Liver (tissue), 8 donors: ENCODE measurements at regions not wholly inside any gene's neighbourhood (a gene's known extent, or its start where the extent isn't known, plus 50 kb on each side); places are given as distances from the start of the nearest gene placed in this dataset.

ENCODE experiments used
- DNase-seq: peaks from one replicate; pipeline ENCODE4 v3.0.0-alpha.2; 2017; ENCODE audit warnings: low spot score
- H3K27ac ChIP-seq, 2 donors: one replicate each; pipeline ENCODE4 v1.7.0; 2013; ENCODE audit warnings: inconsistent platforms in 2 of 2, low read length in 2 of 2, control low read depth in 1 of 2, low read depth in 1 of 2, mild to moderate bottlenecking in 1 of 2
- H3K27me3 ChIP-seq, 4 donors: one replicate each; pipeline versions ENCODE4 v1.6.1 to v1.7.0; 2013; ENCODE audit warnings: low read length in 3 of 4, inconsistent platforms in 1 of 4, mild to moderate bottlenecking in 1 of 4, moderate library complexity in 1 of 4; ENCODE audit not compliant: control insufficient read depth in 4 of 4, insufficient read depth in 4 of 4
- H3K36me3 ChIP-seq, 4 donors: one replicate each; pipeline versions ENCODE4 v1.6.1 to v1.7.0; 2013; ENCODE audit warnings: low read length in 3 of 4, mild to moderate bottlenecking in 3 of 4, low read depth in 1 of 4, moderate library complexity in 1 of 4; ENCODE audit not compliant: control insufficient read depth in 4 of 4, insufficient read depth in 3 of 4
- H3K4me1 ChIP-seq, 4 donors: one replicate each; pipeline versions ENCODE4 v1.6.1 to v1.7.0; 2013; ENCODE audit warnings: low read length in 3 of 4, mild to moderate bottlenecking in 3 of 4, moderate library complexity in 1 of 4; ENCODE audit not compliant: control insufficient read depth in 4 of 4, insufficient read depth in 4 of 4
- H3K4me3 ChIP-seq, 3 donors: one replicate each; pipeline versions ENCODE4 v1.6.1 to v1.7.0; 2013; ENCODE audit warnings: low read length in 3 of 3, control low read depth in 1 of 3, low read depth in 1 of 3, mild to moderate bottlenecking in 1 of 3
- H3K9ac ChIP-seq, 2 donors: one replicate each; pipeline ENCODE4 v1.7.0; 2013; ENCODE audit warnings: low read length in 2 of 2, mild to moderate bottlenecking in 2 of 2, moderate library complexity in 2 of 2, control low read depth in 1 of 2, low read depth in 1 of 2
- H3K9me3 ChIP-seq, 4 donors: one replicate each; pipeline versions ENCODE4 v1.6.1 to v1.7.0; 2013; ENCODE audit warnings: low read length in 3 of 4; ENCODE audit not compliant: control insufficient read depth in 4 of 4
- ATF3 ChIP-seq: IDR thresholded peaks from 2 replicates; pipeline ENCODE4 v1.6.1; 2016; ENCODE audit warnings: antibody characterized with exemption
- CTCF ChIP-seq: fragments of 150-350 bp; IDR thresholded peaks from 2 replicates; pipeline ENCODE4 v1.5.1; 2017; ENCODE audit warnings: improper control_type of control experiment, low read depth, low read length; ENCODE audit not compliant: missing input control
- EGR1 ChIP-seq, 2 donors: IDR thresholded peaks; 2 replicates each; pipeline ENCODE4 v1.6.1; 2016 to 2018; ENCODE audit warnings: antibody characterized with exemption in 2 of 2, low read depth in 2 of 2
- FOXA1 ChIP-seq: IDR thresholded peaks from 2 replicates; pipeline ENCODE4 v1.6.1; 2016; ENCODE audit warnings: antibody characterized with exemption
- FOXA2 ChIP-seq: IDR thresholded peaks from 2 replicates; pipeline ENCODE4 v1.6.1; 2016; ENCODE audit warnings: antibody characterized with exemption
- GABPA ChIP-seq, 2 donors: IDR thresholded peaks in 1 of 2; conservative IDR thresholded peaks in 1 of 2; 2 replicates each; pipeline ENCODE4 v1.6.1; 2016; ENCODE audit warnings: antibody characterized with exemption in 2 of 2, mild to moderate bottlenecking in 1 of 2, moderate library complexity in 1 of 2
- HNF4A ChIP-seq, 2 donors: conservative IDR thresholded peaks; 2 replicates each; pipeline ENCODE4 v1.6.1; 2016; ENCODE audit warnings: antibody characterized with exemption in 2 of 2, mild to moderate bottlenecking in 2 of 2
- HNF4G ChIP-seq: IDR thresholded peaks from 2 replicates; pipeline ENCODE4 v1.6.1; 2016; ENCODE audit warnings: antibody characterized with exemption
- JUND ChIP-seq, 2 donors: IDR thresholded peaks; 2 replicates each; pipeline ENCODE4 v1.6.1; 2016; ENCODE audit warnings: antibody characterized with exemption in 2 of 2
- MAX ChIP-seq: IDR thresholded peaks from 2 replicates; pipeline ENCODE4 v1.6.1; 2016; ENCODE audit warnings: antibody characterized with exemption
- NR2F2 ChIP-seq: IDR thresholded peaks from 2 replicates; pipeline ENCODE4 v1.6.1; 2016; ENCODE audit warnings: antibody characterized with exemption
- REST ChIP-seq: IDR thresholded peaks from 2 replicates; pipeline ENCODE4 v1.6.1; 2016; ENCODE audit warnings: antibody characterized with exemption, mild to moderate bottlenecking
- RXRA ChIP-seq, 2 donors: IDR thresholded peaks; 2 replicates each; pipeline ENCODE4 v1.6.1; 2017 to 2018; ENCODE audit warnings: antibody characterized with exemption in 2 of 2, mild to moderate bottlenecking in 1 of 2
- SP1 ChIP-seq: IDR thresholded peaks from 2 replicates; pipeline ENCODE4 v1.6.1; 2018; ENCODE audit warnings: antibody characterized with exemption, mild to moderate bottlenecking
- TAF1 ChIP-seq: conservative IDR thresholded peaks from 2 replicates; pipeline ENCODE4 v1.6.1; 2016; ENCODE audit warnings: antibody characterized with exemption, mild to moderate bottlenecking
- YY1 ChIP-seq: IDR thresholded peaks from 2 replicates; pipeline ENCODE4 v1.6.1; 2016; ENCODE audit warnings: antibody characterized with exemption, mild to moderate bottlenecking
- ZBTB33 ChIP-seq: IDR thresholded peaks from 2 replicates; pipeline ENCODE4 v1.6.1; 2016; ENCODE audit warnings: antibody characterized with exemption
- WGBS: extraction: QIAGEN DNeasy Blood & Tissue Kit; methylation state at CpG from one replicate; pipeline ENCODE4 v1.1.7; 2013; 5-methylcytosine and 5-hydroxymethylcytosine counted together
- donor health status: healthy.
- donor health status: healthy.
- donor health status: healthy.
- donor health status: healthy.
- donor health status: healthy.

GRCh38 chr7:126223729-126224128, 1029.0 kb downstream of the GRM8 start:
- no peak overlapping the region for H3K9ac ChIP-seq
- H3K36me3 ChIP-seq, result no peaks in the 10 kb centered on the region
- H3K9me3 ChIP-seq, result peaks cover 0 to 4% (median 0%) of the 10 kb centered on the region in 4 donors
- no peak overlapping the region for H3K4me3 ChIP-seq
- no peak for DNase-seq
- 81% methylated on average over 3 of the region's 3 CpGs for WGBS
- no peak overlapping the region for H3K27ac ChIP-seq
- H3K27me3 ChIP-seq, result no peaks in the 10 kb centered on the region
- TF ChIP-seq REST (no peak), EGR1 (IDR thresholded peaks at IDR 0.05; ENCODE audit: low read depth in 2 of 2) (no peak), GABPA (IDR thresholded peaks at IDR 0.05 in 1 of 2, conservative IDR thresholded peaks at IDR 0.05 in 1 of 2) (no peak), YY1 (no peak), JUND (IDR thresholded peaks at IDR 0.05) (no peak), NR2F2 (no peak), HNF4G (no peak), ZBTB33 (no peak), ATF3 (no peak), MAX (no peak), TAF1 (no peak), RXRA (IDR thresholded peaks at IDR 0.05) (no peak), FOXA1 (no peak), SP1 (no peak), FOXA2 (no peak), CTCF (no peak), HNF4A (conservative IDR thresholded peaks at IDR 0.05) (no peak)
- H3K4me1 ChIP-seq, result no peaks in the 10 kb centered on the region

GRCh38 chr7:126222782-126223181, 1030.0 kb downstream of the GRM8 start:
- H3K9me3 ChIP-seq, result peaks cover 0 to 4% (median 0%) of the 10 kb centered on the region in 4 donors
- H3K27ac ChIP-seq, result no peak overlapping the region
- DNase-seq, result no peak
- 66% methylated on average over 3 of the region's 3 CpGs for WGBS
- no peaks in the 10 kb centered on the region for H3K27me3 ChIP-seq
- H3K36me3 ChIP-seq, result no peaks in the 10 kb centered on the region
- H3K4me3 ChIP-seq, result no peak overlapping the region
- H3K9ac ChIP-seq, result no peak overlapping the region
- no peaks in the 10 kb centered on the region for H3K4me1 ChIP-seq
- TF ChIP-seq HNF4G (no peak), HNF4A (conservative IDR thresholded peaks at IDR 0.05) (no peak), REST (no peak), EGR1 (IDR thresholded peaks at IDR 0.05; ENCODE audit: low read depth in 2 of 2) (no peak), YY1 (no peak), FOXA1 (no peak), FOXA2 (no peak), MAX (no peak), TAF1 (no peak), JUND (IDR thresholded peaks at IDR 0.05) (no peak), ATF3 (no peak), GABPA (IDR thresholded peaks at IDR 0.05 in 1 of 2, conservative IDR thresholded peaks at IDR 0.05 in 1 of 2) (no peak)
